ENCODE measurements at regions not wholly inside any gene's neighbourhood (a gene's known extent, or its start where the extent isn't known, plus 50 kb on each side); places are given as distances from the start of the nearest gene placed in this dataset.

GRCh38 chr2:57333221-57333620, 713.4 kb upstream of the VRK2 start:
- DNase-seq (ENCODE audit: low read depth, low spot score) = no peak

GRCh38 chr2:57343391-57344006, 703.1 kb upstream of the VRK2 start:
- no peak overlapping the region for H3K4me3 ChIP-seq (ENCODE audit: low read depth, low read length)
- no peak for TF ChIP-seq CTCF (IDR thresholded peaks at IDR 0.05; ENCODE audit: low read depth, low read length)
- in situ Hi-C loops (cut with HindIII; ENCODE audit: low sequenced_read_pairs) = no loop called here
- DNase-seq (ENCODE audit: low read depth, low spot score) = no peak

More at GRCh38 chr2:57333221-57333620, 713.4 kb upstream of the VRK2 start:
- in situ Hi-C loops (cut with HindIII; ENCODE audit: low sequenced_read_pairs) = no loop called here
- H3K4me3 ChIP-seq (ENCODE audit: low read depth, low read length) = no peak overlapping the region
- no peak for TF ChIP-seq CTCF (IDR thresholded peaks at IDR 0.05; ENCODE audit: low read depth, low read length)

GRCh38 chr2:57368190-57368589, 678.4 kb upstream of the VRK2 start:
- TF ChIP-seq CTCF (IDR thresholded peaks at IDR 0.05; ENCODE audit: low read depth, low read length) = no peak
- in situ Hi-C loops (cut with HindIII; ENCODE audit: low sequenced_read_pairs) = no loop called here

GRCh38 chr2:57370882-57371585, 675.6 kb upstream of the VRK2 start:
- DNase-seq (ENCODE audit: low read depth, low spot score) = no peak
- no peak for TF ChIP-seq CTCF (IDR thresholded peaks at IDR 0.05; ENCODE audit: low read depth, low read length)
- no peak overlapping the region for H3K4me3 ChIP-seq (ENCODE audit: low read depth, low read length)
- in situ Hi-C loops (cut with HindIII; ENCODE audit: low sequenced_read_pairs) = no loop called here

More at GRCh38 chr2:57368190-57368589, 678.4 kb upstream of the VRK2 start:
- H3K4me3 ChIP-seq (ENCODE audit: low read depth, low read length) = no peak overlapping the region
- no peak for DNase-seq (ENCODE audit: low read depth, low spot score)

- no peak for DNase-seq (ENCODE audit: low read depth, low spot score)
- no peak overlapping the region for H3K4me3 ChIP-seq (ENCODE audit: low read depth, low read length)
- TF ChIP-seq CTCF (IDR thresholded peaks at IDR 0.05; ENCODE audit: low read depth, low read length) = no peak
- in situ Hi-C loops (cut with HindIII; ENCODE audit: low sequenced_read_pairs) = no loop called here
Measured at GRCh38 chr2:57372237-57372984, 674.2 kb upstream of the VRK2 start.

- H3K4me3 ChIP-seq (ENCODE audit: low read depth, low read length) = no peak overlapping the region
- in situ Hi-C loops (cut with HindIII; ENCODE audit: low sequenced_read_pairs) = no loop called here
- no peak for TF ChIP-seq CTCF (IDR thresholded peaks at IDR 0.05; ENCODE audit: low read depth, low read length)
- peak; percentile 38 for DNase-seq (ENCODE audit: low read depth, low spot score)
Measured at GRCh38 chr2:57373530-57373929, 673.1 kb upstream of the VRK2 start.

All from astrocyte of the spinal cord (primary cell).